Uterus (tissue), 2 donors: ENCODE measurements at regions not wholly inside any gene's neighbourhood (a gene's known extent, or its start where the extent isn't known, plus 50 kb on each side); places are given as distances from the start of the nearest gene placed in this dataset.

Experiments used
- POLR2A ChIP-seq, 2 donors: fragments of 450-650 bp; IDR thresholded peaks; one replicate each; pipeline ENCODE4 v1.6.1; 2016; ENCODE audit warnings: antibody characterized with exemption in 2 of 2, mild to moderate bottlenecking in 1 of 2, moderate library complexity in 1 of 2
- TF ChIP-seq, protein P1 (sequence below), 4 experiments: fragments of 200-600 bp in 2 of 4; fragments of 450-650 bp in 2 of 4; sonication (generic) in 2 of 4; IDR thresholded peaks; one replicate each; pipeline ENCODE4 v1.5.1; 2016 to 2019; ENCODE audit warnings: antibody characterized with exemption in 4 of 4, mild to moderate bottlenecking in 2 of 4, moderate library complexity in 1 of 4

DNA sequence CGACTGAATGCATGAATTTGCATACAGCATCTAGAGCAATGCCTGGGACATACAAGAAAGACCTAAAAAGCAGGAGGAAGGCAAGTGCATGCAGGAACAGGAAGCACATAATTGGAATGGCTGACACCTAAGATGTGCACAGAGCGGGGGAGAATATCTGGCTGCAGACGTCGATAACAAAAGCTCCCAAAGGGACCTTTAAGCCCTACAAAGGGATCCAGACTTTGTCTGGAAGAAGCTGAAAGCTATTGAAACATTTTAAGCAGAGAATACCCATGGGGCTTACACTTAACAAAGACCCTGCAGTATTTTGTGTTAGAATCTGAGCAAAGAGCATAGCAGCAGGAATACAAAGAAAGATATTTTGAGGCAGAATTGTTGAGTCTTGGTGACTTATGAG lies 107.4 kb upstream of the CLDN10 start:
- TF ChIP-seq, protein P1, sequence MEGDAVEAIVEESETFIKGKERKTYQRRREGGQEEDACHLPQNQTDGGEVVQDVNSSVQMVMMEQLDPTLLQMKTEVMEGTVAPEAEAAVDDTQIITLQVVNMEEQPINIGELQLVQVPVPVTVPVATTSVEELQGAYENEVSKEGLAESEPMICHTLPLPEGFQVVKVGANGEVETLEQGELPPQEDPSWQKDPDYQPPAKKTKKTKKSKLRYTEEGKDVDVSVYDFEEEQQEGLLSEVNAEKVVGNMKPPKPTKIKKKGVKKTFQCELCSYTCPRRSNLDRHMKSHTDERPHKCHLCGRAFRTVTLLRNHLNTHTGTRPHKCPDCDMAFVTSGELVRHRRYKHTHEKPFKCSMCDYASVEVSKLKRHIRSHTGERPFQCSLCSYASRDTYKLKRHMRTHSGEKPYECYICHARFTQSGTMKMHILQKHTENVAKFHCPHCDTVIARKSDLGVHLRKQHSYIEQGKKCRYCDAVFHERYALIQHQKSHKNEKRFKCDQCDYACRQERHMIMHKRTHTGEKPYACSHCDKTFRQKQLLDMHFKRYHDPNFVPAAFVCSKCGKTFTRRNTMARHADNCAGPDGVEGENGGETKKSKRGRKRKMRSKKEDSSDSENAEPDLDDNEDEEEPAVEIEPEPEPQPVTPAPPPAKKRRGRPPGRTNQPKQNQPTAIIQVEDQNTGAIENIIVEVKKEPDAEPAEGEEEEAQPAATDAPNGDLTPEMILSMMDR (IDR thresholded peaks at IDR 0.05) = no peak
- no peak for TF ChIP-seq POLR2A (IDR thresholded peaks at IDR 0.05)
